OCI-LY7 (cell line): ENCODE measurements at regions not wholly inside any gene's neighbourhood (a gene's known extent, or its start where the extent isn't known, plus 50 kb on each side); places are given as distances from the start of the nearest gene placed in this dataset.

Experiments
- BruUV-seq: library from RNA; stranded (reverse); fragments of 400-500 nt; replicated peaks from 2 replicates; lab custom pipeline; 2021; lab: Mats Ljungman, UMichigan
- CTCF ChIA-PET: fragments of 300-600 bp; sonication (Branson Sonifier 250); formaldehyde crosslinking; loops from one replicate; lab custom pipeline; 2022; ENCODE audit warnings: antibody characterized with exemption; ENCODE audit not compliant: unreplicated experiment; lab: Charles Lee
- POLR2A ChIA-PET: fragments of 300-600 bp; sonication (Branson Sonifier 250); formaldehyde crosslinking; loops from one replicate; lab custom pipeline; 2022; ENCODE audit warnings: antibody characterized with exemption; lab: Charles Lee
- DNase-seq: peaks from one replicate; pipeline ENCODE4 v3.0.0-alpha.2; 2015; ENCODE audit warnings: low spot score
- H2AFZ ChIP-seq: fragments of 200-600 bp; sonication (generic), shearing (Covaris generic); 2 replicates; pipeline ENCODE4 v1.6.1; 2014; ENCODE audit warnings: mild to moderate bottlenecking, antibody characterized with exemption, low read length, moderate library complexity
- H3K27ac ChIP-seq: fragments of 200-600 bp; sonication (generic); 2 replicates; pipeline ENCODE4 v1.5.1; 2014; ENCODE audit warnings: mixed run types, low read depth, mild to moderate bottlenecking, moderate library complexity, low read length, inconsistent platforms; ENCODE audit not compliant: poor library complexity, severe bottlenecking
- H3K36me3 ChIP-seq: fragments of 200-600 bp; sonication (generic); 2 replicates; pipeline ENCODE4 v1.6.1; 2014; ENCODE audit warnings: mild to moderate bottlenecking, antibody characterized with exemption, low read length, moderate library complexity, mixed read lengths; ENCODE audit not compliant: insufficient read depth
- H3K4me1 ChIP-seq: fragments of 200-600 bp; sonication (generic); 2 replicates; pipeline ENCODE4 v1.5.1; 2014; ENCODE audit warnings: mild to moderate bottlenecking, low read length; ENCODE audit not compliant: insufficient read depth, poor library complexity, severe bottlenecking
- H3K4me2 ChIP-seq: fragments of 200-600 bp; sonication (generic); 2 replicates; pipeline ENCODE4 v1.6.1; 2014; ENCODE audit warnings: mild to moderate bottlenecking, low read length
- H3K4me3 ChIP-seq: fragments of 200-600 bp; sonication (generic); 2 replicates; pipeline ENCODE4 v1.5.1; 2014; ENCODE audit warnings: mild to moderate bottlenecking, low read depth, low read length; ENCODE audit not compliant: poor library complexity, severe bottlenecking
- H3K79me2 ChIP-seq: fragments of 200-600 bp; sonication (generic); 2 replicates; pipeline ENCODE4 v1.6.1; 2016; ENCODE audit warnings: low read depth, mild to moderate bottlenecking, low read length, moderate library complexity, mixed read lengths; ENCODE audit not compliant: insufficient read depth
- H3K9me2 ChIP-seq: fragments of 200-600 bp; sonication (generic); 2 replicates; pipeline ENCODE4 v1.6.1; 2016; ENCODE audit warnings: mild to moderate bottlenecking, low read length, mixed read lengths; ENCODE audit not compliant: insufficient read depth
- H3K9me3 ChIP-seq: fragments of 200-600 bp; sonication (generic); 2 replicates; pipeline ENCODE4 v1.6.1; 2014; ENCODE audit warnings: mild to moderate bottlenecking, mixed run types, low read length, mixed read lengths
- H4K20me1 ChIP-seq: fragments of 200-600 bp; sonication (generic); 2 replicates; pipeline ENCODE4 v1.6.1; 2014; ENCODE audit warnings: mild to moderate bottlenecking, antibody characterized with exemption, low read length, moderate library complexity, mixed read lengths; ENCODE audit not compliant: insufficient read depth
- EZH2phosphoT487 ChIP-seq: fragments of 200-600 bp; sonication (generic); IDR thresholded peaks from 2 replicates; pipeline ENCODE4 v1.6.1; 2018; ENCODE audit warnings: low read depth, borderline replicate concordance, mild to moderate bottlenecking, mixed run types, antibody characterized with exemption, low read length, moderate library complexity, mixed read lengths
- intact Hi-C: fragments of 100-400 bp; cut with micrococcal nuclease; formaldehyde crosslinking; loops from one replicate; pipeline ENCODE4 v1.10.0; 2022; ENCODE audit not compliant: unreplicated experiment
- TF ChIP-seq, protein P1 (sequence below): fragments of 200-600 bp; sonication (generic); conservative IDR thresholded peaks from 2 replicates; pipeline ENCODE4 v1.5.1; 2014; ENCODE audit warnings: mild to moderate bottlenecking, antibody characterized with exemption, low read length, moderate library complexity, mixed read lengths

DNA sequence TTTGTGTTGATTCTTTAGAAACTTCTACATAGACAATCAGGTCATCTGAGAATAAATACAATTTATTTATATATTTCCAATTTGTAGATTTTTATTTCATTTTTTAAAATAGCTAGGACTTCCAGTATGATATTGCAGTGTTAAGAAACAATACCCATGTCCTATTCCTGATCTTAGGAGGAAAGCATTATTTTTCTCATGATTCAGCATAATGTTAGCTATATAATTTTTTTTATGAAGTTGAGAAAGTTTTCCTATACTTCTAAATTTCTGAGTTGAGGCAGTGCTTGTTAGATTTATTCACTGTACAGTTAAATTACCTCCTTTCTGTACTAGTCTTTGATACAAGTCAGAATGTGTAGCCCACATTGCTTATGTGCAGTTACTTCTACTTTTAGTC lies 595.7 kb upstream of the HS6ST1 start:
- Histone ChIP-seq H3K4me2 (no peak overlapping the region), H3K9me2 (no peaks in the 10 kb centered on the region), H4K20me1 (no peaks in the 10 kb centered on the region), H3K79me2 (no peaks in the 10 kb centered on the region), H2AFZ (no peak overlapping the region), H3K4me1 (no peaks in the 10 kb centered on the region), H3K36me3 (no peaks in the 10 kb centered on the region), H3K9me3 (peaks cover 7% of the 10 kb centered on the region), H3K4me3 (no peak overlapping the region), H3K27ac (no peak overlapping the region)
- CTCF ChIA-PET: no interaction called here
- POLR2A ChIA-PET: no interaction called here
- BruUV-seq: no TSS peak
- no peak for DNase-seq
- intact Hi-C loops: no loop called here
- no peak for TF ChIP-seq EZH2phosphoT487
- TF ChIP-seq, protein P1, sequence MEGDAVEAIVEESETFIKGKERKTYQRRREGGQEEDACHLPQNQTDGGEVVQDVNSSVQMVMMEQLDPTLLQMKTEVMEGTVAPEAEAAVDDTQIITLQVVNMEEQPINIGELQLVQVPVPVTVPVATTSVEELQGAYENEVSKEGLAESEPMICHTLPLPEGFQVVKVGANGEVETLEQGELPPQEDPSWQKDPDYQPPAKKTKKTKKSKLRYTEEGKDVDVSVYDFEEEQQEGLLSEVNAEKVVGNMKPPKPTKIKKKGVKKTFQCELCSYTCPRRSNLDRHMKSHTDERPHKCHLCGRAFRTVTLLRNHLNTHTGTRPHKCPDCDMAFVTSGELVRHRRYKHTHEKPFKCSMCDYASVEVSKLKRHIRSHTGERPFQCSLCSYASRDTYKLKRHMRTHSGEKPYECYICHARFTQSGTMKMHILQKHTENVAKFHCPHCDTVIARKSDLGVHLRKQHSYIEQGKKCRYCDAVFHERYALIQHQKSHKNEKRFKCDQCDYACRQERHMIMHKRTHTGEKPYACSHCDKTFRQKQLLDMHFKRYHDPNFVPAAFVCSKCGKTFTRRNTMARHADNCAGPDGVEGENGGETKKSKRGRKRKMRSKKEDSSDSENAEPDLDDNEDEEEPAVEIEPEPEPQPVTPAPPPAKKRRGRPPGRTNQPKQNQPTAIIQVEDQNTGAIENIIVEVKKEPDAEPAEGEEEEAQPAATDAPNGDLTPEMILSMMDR: no peak

- Histone ChIP-seq H2AFZ (no peak overlapping the region), H3K9me2 (no peaks in the 10 kb centered on the region), H3K27ac (no peak overlapping the region), H3K4me3 (no peak overlapping the region), H3K4me1 (no peaks in the 10 kb centered on the region), H3K9me3 (peaks cover 2% of the 10 kb centered on the region), H3K4me2 (no peak overlapping the region), H3K79me2 (no peaks in the 10 kb centered on the region), H3K36me3 (no peaks in the 10 kb centered on the region), H4K20me1 (no peaks in the 10 kb centered on the region)
- DNase-seq: no peak
- BruUV-seq: no TSS peak
- ChIA-PET CTCF (no interaction called here), POLR2A (interaction anchor here (0.6 kb wide), 1 partner anchor 252 kb away, joined by 3 read pairs; no protein-coding TSS in a partner anchor)
- intact Hi-C loops: no loop called here
- no peak for TF ChIP-seq EZH2phosphoT487
- TF ChIP-seq, protein P1: no peak
Measured at GRCh38 chr2:128921751-128922150, 603.1 kb upstream of the HS6ST1 start.

DNA sequence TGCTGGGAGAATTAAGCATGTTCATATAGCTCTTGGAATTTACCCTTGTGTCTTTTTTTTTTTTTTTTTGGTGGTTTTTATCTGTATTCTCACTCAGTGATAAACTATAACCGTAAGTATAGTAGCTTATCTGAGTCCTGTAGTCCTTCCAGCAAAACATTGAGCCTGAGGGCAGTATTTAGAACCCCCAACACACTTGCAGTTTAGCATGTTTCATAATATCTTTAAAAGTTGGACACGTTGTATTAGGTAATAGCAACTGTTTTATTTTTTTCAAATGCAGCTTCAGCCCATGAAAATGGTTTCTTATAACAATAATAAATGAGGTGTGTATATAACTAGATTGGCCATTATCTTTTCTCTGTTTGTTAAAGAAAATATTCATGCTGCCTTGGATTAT lies 603.5 kb upstream of the HS6ST1 start:
- no peak overlapping the region for H3K4me2 ChIP-seq
- H3K4me1 ChIP-seq: no peaks in the 10 kb centered on the region
- intact Hi-C loops: no loop called here
- H3K36me3 ChIP-seq: no peaks in the 10 kb centered on the region
- no peak overlapping the region for H3K27ac ChIP-seq
- TF ChIP-seq, protein P1: no peak
- TF ChIP-seq EZH2phosphoT487: no peak
- no peak overlapping the region for H3K4me3 ChIP-seq
- H3K9me2 ChIP-seq: no peaks in the 10 kb centered on the region
- CTCF ChIA-PET: no interaction called here
- H3K9me3 ChIP-seq: no peaks in the 10 kb centered on the region
- no peaks in the 10 kb centered on the region for H3K79me2 ChIP-seq
- POLR2A ChIA-PET: interaction anchor here (0.6 kb wide), 1 partner anchor 252 kb away, joined by 3 read pairs; no protein-coding TSS in a partner anchor
- H2AFZ ChIP-seq: no peak overlapping the region
- DNase-seq: no peak
- BruUV-seq: no TSS peak
- no peaks in the 10 kb centered on the region for H4K20me1 ChIP-seq
